HG03060 (cell line): ENCODE measurements at regions not wholly inside any gene's neighbourhood (a gene's known extent, or its start where the extent isn't known, plus 50 kb on each side); places are given as distances from the start of the nearest gene placed in this dataset.
"Not testable (repeated sequence)": the region's sequence is repeated elsewhere in the genome, so short reads cannot be mapped to it uniquely, and the experiment has no call there.

ENCODE experiments used
- ATAC-seq: cut with Tn5 transposase; IDR thresholded peaks from one replicate; pipeline ENCODE4 v1.9.1; 2021; ENCODE audit warnings: low read depth, moderate number of reproducible peaks; ENCODE audit not compliant: unreplicated experiment

DNA sequence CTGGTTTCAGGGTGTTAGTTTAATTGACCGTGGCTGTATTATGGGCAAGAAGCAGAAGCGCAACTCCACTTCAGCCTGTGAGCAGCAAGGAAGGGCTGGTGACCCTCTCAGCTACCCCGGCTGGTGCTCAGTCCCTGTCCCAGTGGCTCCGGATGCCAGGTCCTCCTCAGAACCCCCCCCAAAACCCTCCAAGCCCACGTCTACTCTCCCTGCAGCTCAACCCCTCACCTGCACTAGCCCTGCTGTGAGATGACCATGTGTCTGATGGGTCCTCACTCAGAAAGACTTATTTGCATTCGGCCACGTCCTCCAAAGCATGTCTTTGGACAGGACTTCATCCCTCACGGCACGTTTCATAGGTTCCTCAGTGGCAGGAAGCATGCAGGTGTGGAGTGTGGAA, 119.7 kb upstream of the ALKAL2 start:
- ATAC-seq: no peak

DNA sequence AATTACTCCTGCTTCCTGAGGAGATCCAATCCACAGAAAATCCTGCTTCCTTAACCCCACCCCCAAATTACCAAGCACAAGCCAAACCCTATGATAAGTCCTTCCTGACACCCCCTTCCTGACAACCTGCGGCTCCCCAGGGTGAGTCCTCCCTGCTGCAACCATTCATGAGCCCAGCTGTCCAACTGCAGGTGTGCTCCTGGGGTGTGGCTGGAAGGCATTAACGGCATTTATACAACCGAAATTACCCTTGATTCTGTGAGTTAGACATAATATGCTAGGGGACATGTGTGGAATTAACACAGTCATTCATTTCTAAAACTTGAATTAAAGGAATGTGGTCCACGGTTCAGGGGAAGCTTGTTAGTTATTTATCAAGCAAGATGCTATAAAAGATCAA, 119.0 kb upstream of the ALKAL2 start:
- no peak for ATAC-seq

DNA sequence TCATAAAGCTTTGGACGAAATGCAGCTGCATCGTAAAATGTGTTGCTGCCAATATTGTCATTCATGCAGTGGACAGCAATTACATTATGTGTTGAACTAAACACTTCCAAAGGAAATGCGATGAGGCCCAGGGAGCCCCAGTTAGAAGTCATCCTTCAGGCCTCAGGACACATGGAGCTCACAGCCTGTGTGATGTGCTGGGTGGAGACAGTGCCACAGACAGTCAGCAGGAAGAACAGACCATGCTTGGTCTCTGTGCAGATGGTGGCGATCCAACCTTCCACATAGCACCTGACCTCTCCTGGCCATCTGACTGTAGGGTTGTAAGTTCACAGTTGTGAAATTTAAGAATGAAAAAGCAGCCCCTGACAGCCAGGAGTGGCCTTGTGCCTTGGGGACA, 118.3 kb upstream of the ALKAL2 start:
- ATAC-seq: no peak

DNA sequence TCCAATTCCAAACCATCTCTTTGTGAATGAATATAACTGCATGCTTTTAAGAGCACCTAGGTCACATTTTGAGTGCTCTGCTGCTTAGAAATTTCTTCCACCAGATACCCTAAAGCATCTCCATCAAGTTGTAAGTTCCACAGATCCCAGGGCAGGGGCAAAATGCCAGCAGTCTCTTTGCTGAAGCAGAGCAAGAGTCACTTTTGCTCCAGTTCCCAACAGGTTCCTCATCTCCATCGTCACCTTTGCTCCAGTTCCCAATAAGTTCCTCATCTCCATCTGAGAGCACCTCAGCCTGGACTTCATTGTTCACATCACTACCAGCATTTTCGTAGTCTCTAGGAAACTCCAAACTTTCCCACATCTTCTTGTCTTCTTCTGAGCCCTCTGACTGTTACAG, 116.7 kb upstream of the ALKAL2 start:
- ATAC-seq: no peak

DNA sequence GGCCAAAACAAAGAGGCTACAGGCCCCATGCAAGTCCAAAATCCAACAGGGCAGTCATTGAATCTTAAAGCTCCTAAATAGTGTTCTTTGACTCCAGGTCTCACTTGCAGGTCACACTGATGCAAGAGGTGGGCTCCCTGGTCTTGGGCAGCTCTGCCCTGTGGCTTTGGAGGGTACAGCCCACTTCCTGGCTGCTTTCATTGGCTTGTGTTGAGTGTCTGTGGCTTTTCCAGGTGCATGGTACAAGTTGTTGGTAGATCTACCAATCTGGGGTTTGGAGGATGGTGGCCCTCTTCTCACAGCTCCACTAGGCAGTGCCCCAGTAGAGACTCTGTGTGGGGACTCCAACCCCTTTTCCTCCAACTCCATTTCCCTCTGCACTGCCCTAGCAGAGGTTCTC, 115.8 kb upstream of the ALKAL2 start:
- ATAC-seq: no peak

DNA sequence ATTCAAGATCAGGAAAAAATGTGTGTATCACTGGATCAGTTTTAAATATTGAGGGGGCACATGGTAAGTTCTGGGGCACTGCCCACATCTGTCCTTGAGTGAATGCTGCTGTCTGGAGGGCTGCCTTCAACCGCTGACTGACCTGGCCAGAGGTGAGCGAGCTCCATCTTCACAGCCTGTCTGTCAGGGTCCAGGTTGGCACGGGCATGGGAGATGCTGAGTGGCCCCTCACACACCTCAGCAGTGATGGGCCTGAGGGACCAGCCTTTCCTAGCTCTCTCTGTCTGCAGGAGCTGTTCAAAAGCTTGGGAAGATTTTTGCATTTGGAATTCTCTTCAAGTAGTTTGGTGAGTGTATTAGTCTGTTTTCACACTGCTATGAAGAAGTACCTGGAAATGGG, 114.8 kb upstream of the ALKAL2 start:
- ATAC-seq: no peak

DNA sequence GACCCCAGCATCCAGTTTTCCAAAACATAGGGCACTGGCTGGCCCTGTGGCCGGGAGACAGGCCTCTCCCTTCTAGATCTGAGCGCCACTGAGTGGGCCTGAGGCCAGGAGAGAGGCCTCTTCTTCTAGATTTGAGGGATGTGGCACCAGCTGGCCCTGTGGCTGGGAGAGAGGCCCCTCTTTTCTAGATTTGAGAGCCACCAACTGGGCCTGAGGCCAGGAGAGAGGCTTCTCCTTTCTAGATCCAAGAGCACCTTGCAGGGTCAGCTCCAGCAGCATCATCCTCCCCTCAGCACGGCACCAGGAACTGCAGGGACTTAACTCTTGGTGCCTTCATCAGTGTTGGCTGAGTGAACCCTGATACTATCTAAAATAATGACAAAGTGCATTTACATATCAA, 114.3 kb upstream of the ALKAL2 start:
- no peak for ATAC-seq

DNA sequence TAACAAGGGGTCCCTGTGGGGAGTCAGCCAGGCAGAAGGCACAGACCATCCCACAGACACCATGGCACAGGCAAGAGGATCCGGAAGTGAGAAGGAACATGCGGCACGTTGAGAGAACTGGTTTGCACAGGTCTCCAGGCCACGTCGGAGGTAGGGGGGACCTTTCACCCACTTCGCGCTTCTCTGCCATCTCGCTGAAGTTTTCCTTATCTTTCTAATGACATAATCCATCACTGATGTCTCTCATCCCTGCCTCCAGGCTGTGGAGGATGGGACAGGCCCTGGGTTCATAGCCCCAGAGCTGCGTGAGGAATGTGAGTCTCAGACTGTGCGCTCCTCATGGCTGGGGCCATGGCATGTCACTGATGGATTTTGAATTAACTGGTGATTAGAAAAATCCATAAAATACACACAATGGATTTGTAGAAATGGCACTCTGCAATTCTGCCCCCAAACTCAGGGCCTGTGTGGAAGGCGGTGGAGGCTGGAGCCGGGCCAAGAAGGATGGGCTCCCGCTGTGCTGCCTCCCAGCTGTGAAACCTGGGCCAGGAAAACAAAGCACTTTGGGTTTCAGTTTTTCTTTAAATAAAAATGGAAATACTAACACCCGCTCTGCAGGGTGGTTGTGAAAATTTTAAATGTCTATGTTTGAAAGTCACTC, 113.3 kb upstream of the ALKAL2 start:
- no peak for ATAC-seq

DNA sequence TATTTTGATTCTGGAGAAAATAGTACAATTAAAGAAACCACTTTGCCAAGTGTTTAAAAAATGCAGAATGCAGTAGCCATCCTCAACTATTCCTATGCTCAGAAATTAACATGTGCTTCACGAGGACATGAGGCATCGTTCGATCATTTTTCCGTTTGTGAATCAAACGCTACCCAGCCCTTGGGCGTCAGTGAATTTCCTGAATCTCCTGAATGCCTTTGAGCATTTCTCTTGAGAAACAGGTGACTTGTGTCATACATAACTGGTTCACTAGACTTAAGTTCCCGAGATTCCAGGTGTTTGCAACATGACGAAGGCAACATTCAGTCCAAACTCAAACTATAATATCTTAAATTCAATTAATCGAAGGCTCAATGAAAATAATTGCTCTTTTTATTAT, 110.0 kb upstream of the ALKAL2 start:
- no peak for ATAC-seq

DNA sequence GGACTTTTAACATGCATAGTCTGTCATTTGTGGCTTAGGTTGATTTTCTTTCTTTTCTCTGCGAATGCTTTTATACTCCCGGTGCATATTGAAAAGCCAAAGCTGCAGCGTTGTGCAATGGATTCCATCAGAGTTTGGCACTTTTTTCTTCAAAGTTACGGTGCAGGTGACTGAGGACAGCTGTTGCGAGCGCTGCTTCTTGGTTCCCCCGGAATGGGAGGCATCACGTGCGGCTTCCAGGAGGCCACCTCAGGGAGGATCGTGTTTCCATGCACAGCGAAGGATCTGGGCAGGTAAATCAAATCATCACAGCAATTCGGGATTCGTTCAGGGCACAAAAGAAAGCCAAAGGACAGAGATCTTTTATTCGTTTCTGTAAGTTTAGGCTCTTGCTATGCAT, 109.6 kb upstream of the ALKAL2 start:
- no peak for ATAC-seq

DNA sequence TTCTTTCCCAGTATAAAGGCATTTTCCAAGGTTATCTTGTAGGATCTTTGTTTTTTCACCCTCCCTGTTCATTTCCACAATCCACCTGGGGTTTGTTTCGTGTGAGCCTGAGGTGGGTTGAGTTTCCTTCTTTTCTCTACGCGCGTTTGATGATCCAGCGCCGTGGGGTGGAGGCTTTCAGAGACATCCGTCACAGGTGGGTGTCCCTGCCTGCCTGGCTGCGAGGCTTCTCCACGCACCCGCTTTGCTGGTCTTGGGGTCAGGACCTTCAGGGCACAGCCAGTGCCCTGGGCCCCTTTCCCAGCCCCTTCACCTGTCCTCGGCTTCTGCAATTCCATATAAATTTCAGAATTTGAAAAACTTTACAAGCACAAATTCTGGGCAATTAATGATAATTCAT, 109.0 kb upstream of the ALKAL2 start:
- ATAC-seq: no peak

DNA sequence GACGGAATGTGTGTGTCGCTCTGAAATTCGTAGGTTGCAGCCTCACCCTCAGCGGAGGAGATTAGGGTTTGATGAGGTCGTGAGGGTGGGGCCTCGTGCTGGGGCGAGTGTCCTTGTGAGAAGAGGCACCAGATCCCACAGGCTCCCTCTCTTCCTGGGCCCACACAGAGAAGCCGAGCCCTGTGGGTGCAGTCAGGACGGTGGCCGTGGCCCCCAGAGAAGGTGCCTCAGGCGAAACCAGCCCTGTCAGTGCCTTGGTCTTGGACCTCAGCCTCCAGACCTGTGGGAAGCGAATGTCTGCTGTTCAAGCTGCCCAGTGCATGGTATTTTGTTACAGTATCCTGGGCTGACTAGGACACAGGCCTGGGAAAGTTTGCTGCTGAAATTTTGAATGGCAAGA, 108.0 kb upstream of the ALKAL2 start:
- no peak for ATAC-seq

DNA sequence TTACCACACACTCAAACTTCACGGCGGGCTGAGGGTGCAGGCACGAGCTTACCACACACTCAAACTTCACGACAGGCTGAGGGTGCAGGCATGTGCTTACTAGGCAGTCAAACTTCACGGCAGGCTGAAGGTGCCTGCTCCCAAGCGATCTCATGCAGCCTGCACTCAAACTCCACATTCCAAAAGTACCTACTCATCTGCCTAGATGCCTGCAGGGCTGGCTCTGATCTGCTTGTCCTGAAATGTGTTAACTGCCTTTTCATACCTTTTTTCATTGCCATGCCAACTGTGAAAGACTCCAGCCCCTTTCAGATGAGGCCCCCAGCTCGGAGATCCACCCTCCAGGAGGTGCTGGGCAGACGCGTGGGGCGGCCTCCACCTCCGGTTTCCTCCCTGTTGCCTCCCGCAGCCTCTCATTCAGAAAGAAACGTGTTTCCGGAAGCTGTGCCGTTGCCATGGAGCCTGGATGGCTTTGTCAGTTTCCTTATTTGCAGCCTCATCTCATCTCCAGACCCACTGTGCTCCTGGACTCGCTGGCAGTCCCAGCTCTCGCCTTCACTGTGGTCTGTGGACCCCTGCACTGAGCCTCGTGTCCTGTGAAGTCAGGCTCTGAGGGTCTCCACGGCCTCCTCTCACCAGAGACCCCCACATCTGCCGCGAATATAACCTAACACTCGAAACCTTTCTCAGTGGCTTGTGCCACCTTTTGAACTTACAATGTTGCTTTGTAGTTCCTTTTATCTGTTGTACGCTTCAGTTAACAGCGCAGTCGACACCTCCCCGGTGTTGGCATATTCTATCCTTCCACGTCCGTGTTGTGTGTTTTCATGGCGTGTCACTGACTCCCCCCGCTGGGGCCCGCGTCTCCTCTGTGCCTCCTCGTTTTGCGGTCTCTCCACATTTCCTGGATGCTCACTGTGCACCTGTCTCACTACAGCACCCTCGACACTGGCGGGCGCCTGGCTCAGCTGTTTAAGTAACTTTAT, 106.1 kb upstream of the ALKAL2 start:
- ATAC-seq: no peak

DNA sequence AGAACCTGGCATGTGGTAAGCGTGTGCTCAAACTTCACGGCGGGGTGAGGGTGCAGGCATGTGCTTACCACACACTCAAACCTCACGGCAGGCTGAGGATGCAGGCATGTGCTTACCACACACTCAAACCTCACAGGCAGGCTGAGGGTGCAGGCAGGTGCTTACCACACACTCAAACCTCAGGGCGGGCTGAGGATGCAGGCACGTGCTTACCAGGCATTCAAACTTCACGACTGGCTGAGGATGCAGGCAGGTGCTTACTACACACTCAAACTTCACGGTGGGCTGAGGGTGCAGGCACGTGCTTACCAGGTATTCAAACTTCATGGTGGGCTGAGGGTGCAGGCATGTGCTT, 105.0 kb upstream of the ALKAL2 start:
- no peak for ATAC-seq

DNA sequence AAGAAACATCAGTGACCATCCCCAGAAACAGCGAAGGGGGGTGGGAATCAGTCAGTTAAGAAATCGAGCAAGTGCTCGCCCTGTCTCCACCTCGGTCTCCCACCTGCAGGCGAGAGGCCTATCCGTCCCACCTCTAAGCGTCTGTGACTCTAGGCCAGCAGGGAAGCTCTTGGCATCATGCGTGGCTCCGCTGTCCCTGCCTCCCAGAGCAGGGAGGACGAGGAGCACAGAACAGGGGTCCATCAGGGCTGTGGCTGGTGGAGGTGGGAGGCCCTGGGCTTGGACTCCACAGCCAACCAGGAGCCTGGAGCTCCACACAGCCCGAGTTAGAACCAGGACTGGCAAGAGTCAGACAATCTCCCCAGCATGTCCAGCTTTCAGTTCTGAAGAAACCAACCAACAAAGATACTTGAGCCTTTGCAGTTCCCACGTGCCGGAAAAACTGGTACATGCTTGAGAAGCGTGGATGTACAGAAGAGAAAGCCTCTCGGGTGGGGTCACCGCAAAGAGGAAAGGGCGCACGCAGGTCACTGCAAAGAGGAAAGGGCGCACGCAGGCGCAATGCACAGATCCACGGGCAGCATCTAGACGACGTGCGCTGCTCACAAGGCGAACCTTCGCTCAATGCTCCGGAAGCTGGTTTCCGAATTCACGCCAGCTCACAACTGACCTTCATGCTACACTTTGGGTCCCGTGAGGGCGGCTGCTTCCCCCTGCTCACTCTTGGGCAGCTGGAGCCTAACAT, 104.5 kb upstream of the ALKAL2 start:
- no peak for ATAC-seq

DNA sequence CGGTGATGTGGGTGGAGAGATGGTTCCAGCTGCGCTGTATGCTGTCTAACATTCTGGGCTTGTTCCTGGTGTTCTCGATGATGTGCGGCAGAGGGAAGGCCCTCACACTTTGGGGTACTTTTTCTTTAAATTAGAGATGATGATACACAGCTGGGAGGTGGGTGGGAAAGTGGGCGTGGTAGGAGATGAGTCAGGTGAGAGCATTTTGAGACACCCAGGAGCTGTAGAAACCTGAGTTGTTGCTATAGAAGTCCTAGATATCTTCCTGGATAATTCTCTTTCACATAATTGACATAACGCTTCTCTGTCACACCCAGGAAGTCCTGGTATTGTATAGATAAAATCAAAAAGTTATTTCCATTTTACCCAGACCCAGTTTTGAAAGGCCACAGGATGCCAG, 103.8 kb upstream of the ALKAL2 start:
- ATAC-seq: no peak

DNA sequence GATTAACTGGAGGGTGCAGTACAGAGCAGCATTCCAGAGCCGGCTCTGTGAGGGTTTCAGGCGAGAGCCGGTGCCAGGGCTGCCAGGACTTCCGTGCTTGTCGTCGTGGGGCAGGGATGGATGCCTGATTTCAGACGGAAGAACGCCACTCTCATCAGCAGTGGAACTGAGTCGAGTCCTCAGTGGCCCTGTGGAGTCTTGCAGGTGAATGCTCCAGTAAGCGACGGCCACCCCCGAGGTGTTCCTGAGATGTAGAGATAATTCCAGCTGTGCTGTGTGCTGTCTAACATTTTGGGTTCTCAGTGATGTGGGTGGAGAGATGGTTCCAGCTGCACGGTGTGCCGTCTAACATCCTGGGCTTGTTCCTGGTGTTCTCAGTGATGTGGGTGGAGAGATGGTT, 103.1 kb upstream of the ALKAL2 start:
- no peak for ATAC-seq

DNA sequence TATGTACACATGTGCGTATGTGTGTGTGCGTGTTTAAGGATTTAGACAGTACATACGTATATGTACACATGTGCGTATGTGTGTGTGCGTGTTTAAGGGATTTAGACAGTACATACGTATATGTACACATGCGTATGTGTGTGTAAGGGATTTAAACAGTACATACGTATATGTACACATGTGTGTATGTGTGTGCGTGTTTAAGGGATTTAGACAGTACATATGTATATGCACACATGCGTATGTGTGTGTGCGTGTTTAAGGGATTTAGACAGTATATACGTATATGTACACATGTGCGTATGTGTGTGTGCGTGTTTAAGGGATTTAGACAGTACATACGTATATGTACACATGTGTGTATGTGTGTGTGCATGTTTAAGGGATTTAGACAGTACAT, 102.1 kb upstream of the ALKAL2 start:
- not testable (repeated sequence) for ATAC-seq

DNA sequence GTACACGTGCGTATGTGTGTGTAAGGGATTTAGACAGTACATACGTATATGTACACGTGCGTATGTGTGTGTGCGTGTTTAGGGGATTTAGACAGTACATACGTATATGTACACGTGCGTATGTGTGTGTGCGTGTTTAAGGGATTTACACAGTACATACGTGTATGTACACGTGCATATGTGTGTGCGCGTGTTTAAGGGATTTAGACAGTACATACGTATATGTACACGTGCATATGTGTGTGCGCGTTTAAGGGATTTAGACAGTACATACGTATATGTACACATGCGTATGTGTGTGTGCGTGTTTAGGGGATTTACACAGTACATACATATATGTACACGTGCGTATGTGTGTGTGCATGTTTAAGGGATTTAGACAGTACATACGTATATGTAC, 100.9 kb upstream of the ALKAL2 start:
- not testable (repeated sequence) for ATAC-seq

DNA sequence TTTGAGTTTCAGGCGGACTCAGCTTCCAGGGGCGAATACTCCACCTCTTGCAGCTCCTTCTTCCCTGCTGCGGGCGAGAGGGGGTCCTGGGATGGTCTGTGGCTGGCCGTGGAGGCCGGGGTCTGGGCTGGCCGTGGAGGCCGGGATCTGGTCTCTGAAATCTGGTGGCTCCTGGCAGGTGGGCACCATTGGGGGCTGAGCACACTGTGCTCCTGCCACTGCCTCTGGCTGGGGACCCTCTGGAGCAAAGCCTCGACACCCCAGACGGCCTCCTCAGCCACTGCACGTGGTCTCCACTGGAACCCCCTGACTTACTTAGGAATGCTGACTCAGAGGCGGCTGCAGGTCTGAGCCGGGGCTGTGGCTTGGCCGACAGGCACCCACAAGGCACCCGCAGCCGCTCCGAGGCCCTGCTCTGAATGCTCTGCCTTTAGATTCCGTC, 100.1 kb upstream of the ALKAL2 start:
- ATAC-seq: no peak

DNA sequence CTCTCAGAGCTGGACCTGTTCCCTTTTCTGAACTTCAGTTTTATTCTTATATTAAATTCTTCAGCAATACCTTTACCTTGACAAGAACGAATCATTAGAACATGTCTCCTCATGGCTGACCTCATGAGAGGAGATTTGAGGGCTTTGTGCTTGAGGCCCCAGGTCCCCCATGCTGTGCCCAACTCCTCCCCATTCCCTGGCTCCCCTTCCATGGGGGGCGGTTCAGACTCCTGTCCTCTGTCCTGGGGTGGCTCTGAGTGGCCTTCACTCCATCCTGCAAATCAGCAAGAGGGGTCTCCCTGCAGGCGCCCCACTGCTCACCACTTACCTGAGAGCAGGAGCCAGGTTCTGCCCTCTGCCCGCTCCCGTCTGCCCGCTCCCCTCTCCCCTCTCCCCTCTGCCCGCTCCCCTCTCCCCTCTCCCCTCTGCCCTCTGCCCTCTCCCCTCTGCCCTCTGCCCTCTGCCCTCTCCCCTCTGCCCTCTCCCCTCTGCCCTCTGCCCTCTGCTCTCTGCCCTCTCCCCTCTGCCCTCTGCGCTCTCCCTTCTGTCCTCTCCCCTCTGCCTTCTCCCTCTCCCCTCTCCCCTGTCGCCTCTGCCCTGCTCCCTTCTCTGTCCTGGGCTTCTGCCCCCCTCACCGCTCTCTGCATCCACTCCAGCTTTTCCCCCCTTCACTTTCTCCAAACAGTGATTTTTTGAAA, 98.7 kb upstream of the ALKAL2 start:
- no peak for ATAC-seq
